Astrocyte (in vitro differentiated cells and primary cell): ENCODE measurements at regions not wholly inside any gene's neighbourhood (a gene's known extent, or its start where the extent isn't known, plus 50 kb on each side); places are given as distances from the start of the nearest gene placed in this dataset.

Source experiments
- DNase-seq: peaks from one replicate; pipeline ENCODE4 v3.0.0-alpha.2; 2010; ENCODE audit warnings: low read depth
- FAIRE-seq: peaks from 2 replicates; lab custom pipeline; 2011; peaks lifted over from hg19 to GRCh38; lab: Jason Lieb, UNC
- H2AFZ ChIP-seq: 2 replicates; pipeline ENCODE4 v1.6.0; 2012; ENCODE audit warnings: low read depth, low read length, inconsistent platforms
- H3K27ac ChIP-seq: 2 replicates; pipeline ENCODE4 v1.5.1; 2011; ENCODE audit warnings: low read depth, low read length, inconsistent platforms
- H3K27me3 ChIP-seq: 2 replicates; pipeline ENCODE4 v1.6.0; 2011; ENCODE audit warnings: low read length, inconsistent platforms; ENCODE audit not compliant: insufficient read depth
- H3K36me3 ChIP-seq: 2 replicates; pipeline ENCODE4 v1.5.1; 2011; ENCODE audit warnings: low read length, inconsistent platforms; ENCODE audit not compliant: insufficient read depth
- H3K4me1 ChIP-seq: 2 replicates; pipeline ENCODE4 v1.5.1; 2011; ENCODE audit warnings: low read length, inconsistent platforms; ENCODE audit not compliant: insufficient read depth
- H3K4me2 ChIP-seq: 2 replicates; pipeline ENCODE4 v1.6.0; 2012; ENCODE audit warnings: low read length, inconsistent platforms
- H3K4me3 ChIP-seq: 2 replicates; pipeline ENCODE4 v1.5.1; 2011; ENCODE audit warnings: low read depth, mild to moderate bottlenecking, low read length, inconsistent platforms; ENCODE audit not compliant: insufficient read depth
- H3K79me2 ChIP-seq: 2 replicates; pipeline ENCODE4 v1.6.0; 2012; ENCODE audit warnings: mild to moderate bottlenecking, low read length, inconsistent platforms; ENCODE audit not compliant: insufficient read depth
- H3K9ac ChIP-seq: 2 replicates; pipeline ENCODE4 v1.6.0; 2012; ENCODE audit warnings: mild to moderate bottlenecking, low read length, inconsistent platforms
- H3K9me3 ChIP-seq: 2 replicates; pipeline ENCODE4 v1.5.1; 2012; ENCODE audit warnings: low read depth, mild to moderate bottlenecking, low read length, inconsistent platforms; ENCODE audit not compliant: insufficient read depth
- H4K20me1 ChIP-seq: 2 replicates; pipeline ENCODE4 v1.6.0; 2012; ENCODE audit warnings: low read length, inconsistent platforms; ENCODE audit not compliant: insufficient read depth
- H3K27ac Mint-ChIP-seq: one replicate; pipeline ENCODE4 v1.8.0; 2021; ENCODE audit warnings: mild to moderate bottlenecking, mixed read lengths; ENCODE audit not compliant: unreplicated experiment
- H3K27me3 Mint-ChIP-seq: one replicate; pipeline ENCODE4 v1.8.0; 2021; ENCODE audit warnings: low read depth, mixed read lengths; ENCODE audit not compliant: unreplicated experiment
- H3K36me3 Mint-ChIP-seq: one replicate; pipeline ENCODE4 v1.8.0; 2021; ENCODE audit warnings: low read depth, mixed read lengths; ENCODE audit not compliant: unreplicated experiment
- H3K4me1 Mint-ChIP-seq: one replicate; pipeline ENCODE4 v1.8.0; 2021; ENCODE audit warnings: low read depth, mixed read lengths; ENCODE audit not compliant: unreplicated experiment
- H3K4me3 Mint-ChIP-seq: one replicate; pipeline ENCODE4 v1.8.0; 2021; ENCODE audit warnings: mild to moderate bottlenecking, moderate library complexity, mixed read lengths; ENCODE audit not compliant: unreplicated experiment
- H3K9me3 Mint-ChIP-seq: one replicate; pipeline ENCODE4 v1.8.0; 2021; ENCODE audit warnings: mild to moderate bottlenecking, mixed read lengths; ENCODE audit not compliant: unreplicated experiment
- CTCF ChIP-seq: IDR thresholded peaks from 2 replicates; pipeline ENCODE4 v1.5.1; 2011; ENCODE audit warnings: low read depth, mild to moderate bottlenecking, inconsistent platforms, low read length, moderate library complexity; ENCODE audit not compliant: insufficient read depth
- EZH2 ChIP-seq: IDR thresholded peaks from 2 replicates; pipeline ENCODE4 v1.6.1; 2012; ENCODE audit warnings: mild to moderate bottlenecking, low read length, inconsistent platforms; ENCODE audit not compliant: insufficient read depth

GRCh38 chr2:225295102-225295501 is 104.4 kb upstream of the NYAP2 start:
- Mint-ChIP-seq H3K36me3 (no peaks in the 10 kb centered on the region), H3K27me3 (no peaks in the 10 kb centered on the region), H3K9me3 (peaks cover 4% of the 10 kb centered on the region), H3K4me1 (no peaks in the 10 kb centered on the region), H3K4me3 (no peak overlapping the region), H3K27ac (no peak overlapping the region)
- peaks cover under 1% of the 10 kb centered on the region for H3K9me3 ChIP-seq
- DNase-seq = no peak
- H3K4me3 ChIP-seq = no peak overlapping the region
- TF ChIP-seq CTCF (no peak), EZH2 (no peak)
- H3K9ac ChIP-seq = no peak overlapping the region
- H3K36me3 ChIP-seq = no peaks in the 10 kb centered on the region
- H3K27me3 ChIP-seq = no peaks in the 10 kb centered on the region
- no peak for FAIRE-seq
- H3K4me2 ChIP-seq = no peak overlapping the region
- H3K27ac ChIP-seq = no peak overlapping the region
- no peaks in the 10 kb centered on the region for H3K79me2 ChIP-seq
- H3K4me1 ChIP-seq = no peaks in the 10 kb centered on the region
- H2AFZ ChIP-seq = no peak overlapping the region
- H4K20me1 ChIP-seq = no peaks in the 10 kb centered on the region

- H3K27ac Mint-ChIP-seq = no peak overlapping the region
- no peaks in the 10 kb centered on the region for H3K36me3 Mint-ChIP-seq
- no peak overlapping the region for H2AFZ ChIP-seq
Measured at GRCh38 chr2:225293638-225294037, 105.9 kb upstream of the NYAP2 start.

More at GRCh38 chr2:225293638-225294037, 105.9 kb upstream of the NYAP2 start:
- H3K4me3 Mint-ChIP-seq = no peak overlapping the region
- no peak overlapping the region for H3K4me2 ChIP-seq
- H3K27me3 Mint-ChIP-seq = no peaks in the 10 kb centered on the region
- H3K4me1 Mint-ChIP-seq = peaks cover 10% of the 10 kb centered on the region
- H3K9me3 ChIP-seq = no peaks in the 10 kb centered on the region
- H4K20me1 ChIP-seq = no peaks in the 10 kb centered on the region
- TF ChIP-seq CTCF = no peak
- no peak for TF ChIP-seq EZH2
- no peak overlapping the region for H3K27ac ChIP-seq
- H3K79me2 ChIP-seq = no peaks in the 10 kb centered on the region
- H3K27me3 ChIP-seq = no peaks in the 10 kb centered on the region
- H3K9ac ChIP-seq = no peak overlapping the region
- FAIRE-seq = no peak
- H3K36me3 ChIP-seq = no peaks in the 10 kb centered on the region
- no peak for DNase-seq
- H3K9me3 Mint-ChIP-seq = no peaks in the 10 kb centered on the region
- no peaks in the 10 kb centered on the region for H3K4me1 ChIP-seq
- no peak overlapping the region for H3K4me3 ChIP-seq
